Stomach (tissue), 4 donors: ENCODE measurements at regions not wholly inside any gene's neighbourhood (a gene's known extent, or its start where the extent isn't known, plus 50 kb on each side); places are given as distances from the start of the nearest gene placed in this dataset.

Experiments
- POLR2A ChIP-seq, 4 donors: fragments of 450-650 bp; IDR thresholded peaks; one replicate each; pipeline ENCODE4 v1.6.1; 2016; ENCODE audit warnings: antibody characterized with exemption in 4 of 4, control low read depth in 2 of 4, mild to moderate bottlenecking in 1 of 4, moderate library complexity in 1 of 4
- POLR2AphosphoS5 ChIP-seq, 3 donors: sonication (generic); formaldehyde crosslinking; IDR thresholded peaks; one replicate each; pipeline ENCODE4 v1.6.1; 2016; ENCODE audit warnings: antibody characterized with exemption in 3 of 3
- TF ChIP-seq, protein P1 (sequence below), 7 experiments: fragments of 450-650 bp in 4 of 7; fragments of 200-600 bp in 3 of 7; sonication (generic) in 3 of 7; IDR thresholded peaks; one replicate each; pipeline ENCODE4 v1.5.1; 2016 to 2019; ENCODE audit warnings: antibody characterized with exemption in 7 of 7, control low read depth in 2 of 7, mild to moderate bottlenecking in 1 of 7

DNA sequence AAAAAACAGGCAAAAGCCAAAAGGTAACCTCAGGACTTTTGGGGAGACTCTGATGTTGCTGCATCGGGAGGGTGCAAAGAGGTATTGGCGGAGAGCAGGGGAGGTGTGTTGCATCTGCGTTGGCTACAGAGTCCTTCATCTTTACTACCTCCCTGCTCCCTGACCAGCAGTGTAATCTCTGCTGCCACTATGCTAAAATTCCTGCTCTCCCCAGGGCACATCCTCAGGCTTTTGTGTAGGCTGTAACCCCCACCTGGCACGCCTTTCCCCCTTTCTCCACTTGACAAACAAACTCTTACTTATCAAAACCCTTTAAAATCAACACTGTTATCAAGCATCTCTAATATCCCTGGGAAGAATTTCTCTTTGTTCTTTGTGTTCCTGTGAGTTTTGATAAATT, 435.3 kb downstream of the HAPSTR1 start:
- TF ChIP-seq, protein P1, sequence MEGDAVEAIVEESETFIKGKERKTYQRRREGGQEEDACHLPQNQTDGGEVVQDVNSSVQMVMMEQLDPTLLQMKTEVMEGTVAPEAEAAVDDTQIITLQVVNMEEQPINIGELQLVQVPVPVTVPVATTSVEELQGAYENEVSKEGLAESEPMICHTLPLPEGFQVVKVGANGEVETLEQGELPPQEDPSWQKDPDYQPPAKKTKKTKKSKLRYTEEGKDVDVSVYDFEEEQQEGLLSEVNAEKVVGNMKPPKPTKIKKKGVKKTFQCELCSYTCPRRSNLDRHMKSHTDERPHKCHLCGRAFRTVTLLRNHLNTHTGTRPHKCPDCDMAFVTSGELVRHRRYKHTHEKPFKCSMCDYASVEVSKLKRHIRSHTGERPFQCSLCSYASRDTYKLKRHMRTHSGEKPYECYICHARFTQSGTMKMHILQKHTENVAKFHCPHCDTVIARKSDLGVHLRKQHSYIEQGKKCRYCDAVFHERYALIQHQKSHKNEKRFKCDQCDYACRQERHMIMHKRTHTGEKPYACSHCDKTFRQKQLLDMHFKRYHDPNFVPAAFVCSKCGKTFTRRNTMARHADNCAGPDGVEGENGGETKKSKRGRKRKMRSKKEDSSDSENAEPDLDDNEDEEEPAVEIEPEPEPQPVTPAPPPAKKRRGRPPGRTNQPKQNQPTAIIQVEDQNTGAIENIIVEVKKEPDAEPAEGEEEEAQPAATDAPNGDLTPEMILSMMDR (IDR thresholded peaks at IDR 0.05): no peak
- TF ChIP-seq POLR2AphosphoS5 (IDR thresholded peaks at IDR 0.05) (no peak), POLR2A (IDR thresholded peaks at IDR 0.05) (no peak)
